Right lobe of liver (tissue), 4 donors: ENCODE measurements at regions not wholly inside any gene's neighbourhood (a gene's known extent, or its start where the extent isn't known, plus 50 kb on each side); places are given as distances from the start of the nearest gene placed in this dataset.

Source experiments
- POLR2A ChIP-seq: fragments of 450-650 bp; IDR thresholded peaks from one replicate; pipeline ENCODE4 v1.6.1; 2017; ENCODE audit warnings: antibody characterized with exemption, mild to moderate bottlenecking
- TF ChIP-seq, protein P1 (sequence below), 4 donors: fragments of 200-600 bp in 3 of 4; fragments of 450-650 bp in 1 of 4; IDR thresholded peaks; one replicate each; pipeline versions ENCODE4 v1.5.1 to v1.8.0; 2016 to 2022; ENCODE audit warnings: antibody characterized with exemption in 4 of 4, mild to moderate bottlenecking in 2 of 4
- donor health status: DM: no; HTN: no; CAD: no.
- donor health status: DM: no; HTN: no; CAD: no.
- donor health status: DM: no; HTN: yes; CAD: no.

DNA sequence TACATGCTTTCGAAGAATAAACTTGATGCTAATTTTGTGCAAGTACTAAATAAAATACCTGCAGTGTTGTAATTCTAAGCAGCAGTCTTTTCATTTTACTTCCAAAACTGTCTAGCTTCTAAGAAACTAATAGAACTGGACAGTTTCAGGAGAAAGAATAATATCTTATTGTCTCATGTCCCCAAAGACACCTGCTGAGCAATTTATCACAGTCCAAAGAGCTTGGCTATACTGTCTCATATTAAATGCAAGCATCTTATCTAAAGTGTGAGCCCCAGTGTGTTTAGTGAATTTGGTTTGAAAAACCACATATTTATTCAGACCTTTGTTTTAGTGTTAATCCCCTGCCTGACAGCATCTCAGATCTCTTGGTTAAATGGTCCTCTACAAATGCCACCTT lies 374.3 kb downstream of the TMX3 start:
- TF ChIP-seq, protein P1, sequence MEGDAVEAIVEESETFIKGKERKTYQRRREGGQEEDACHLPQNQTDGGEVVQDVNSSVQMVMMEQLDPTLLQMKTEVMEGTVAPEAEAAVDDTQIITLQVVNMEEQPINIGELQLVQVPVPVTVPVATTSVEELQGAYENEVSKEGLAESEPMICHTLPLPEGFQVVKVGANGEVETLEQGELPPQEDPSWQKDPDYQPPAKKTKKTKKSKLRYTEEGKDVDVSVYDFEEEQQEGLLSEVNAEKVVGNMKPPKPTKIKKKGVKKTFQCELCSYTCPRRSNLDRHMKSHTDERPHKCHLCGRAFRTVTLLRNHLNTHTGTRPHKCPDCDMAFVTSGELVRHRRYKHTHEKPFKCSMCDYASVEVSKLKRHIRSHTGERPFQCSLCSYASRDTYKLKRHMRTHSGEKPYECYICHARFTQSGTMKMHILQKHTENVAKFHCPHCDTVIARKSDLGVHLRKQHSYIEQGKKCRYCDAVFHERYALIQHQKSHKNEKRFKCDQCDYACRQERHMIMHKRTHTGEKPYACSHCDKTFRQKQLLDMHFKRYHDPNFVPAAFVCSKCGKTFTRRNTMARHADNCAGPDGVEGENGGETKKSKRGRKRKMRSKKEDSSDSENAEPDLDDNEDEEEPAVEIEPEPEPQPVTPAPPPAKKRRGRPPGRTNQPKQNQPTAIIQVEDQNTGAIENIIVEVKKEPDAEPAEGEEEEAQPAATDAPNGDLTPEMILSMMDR (IDR thresholded peaks at IDR 0.05), result no peak
- TF ChIP-seq POLR2A, result no peak
